ENCODE measurements at regions not wholly inside any gene's neighbourhood (a gene's known extent, or its start where the extent isn't known, plus 50 kb on each side); places are given as distances from the start of the nearest gene placed in this dataset.

GRCh38 chr3:76624164-76624563 lies 415.7 kb upstream of the ROBO2 start:
- DNase-seq (ENCODE audit: low spot score), result no peak
- H3K27ac Mint-ChIP-seq (ENCODE audit: unreplicated experiment), result no peak overlapping the region
- H3K4me1 Mint-ChIP-seq (ENCODE audit: unreplicated experiment), result no peaks in the 10 kb centered on the region
- peaks cover 2% of the 10 kb centered on the region for H3K27me3 Mint-ChIP-seq (ENCODE audit: unreplicated experiment)
- H3K4me3 Mint-ChIP-seq (ENCODE audit: unreplicated experiment), result no peak overlapping the region
- no peak for TF ChIP-seq CTCF (IDR thresholded peaks at IDR 0.05; ENCODE audit: unreplicated experiment)
- H3K9me3 Mint-ChIP-seq (ENCODE audit: unreplicated experiment), result no peaks in the 10 kb centered on the region
- no peaks in the 10 kb centered on the region for H3K36me3 Mint-ChIP-seq (ENCODE audit: low read depth, unreplicated experiment)

GRCh38 chr3:76627236-76627635 lies 412.7 kb upstream of the ROBO2 start:
- H3K9me3 Mint-ChIP-seq (ENCODE audit: unreplicated experiment), result no peaks in the 10 kb centered on the region
- H3K4me1 Mint-ChIP-seq (ENCODE audit: unreplicated experiment), result no peaks in the 10 kb centered on the region
- TF ChIP-seq CTCF (IDR thresholded peaks at IDR 0.05; ENCODE audit: unreplicated experiment), result no peak
- no peak overlapping the region for H3K27ac Mint-ChIP-seq (ENCODE audit: unreplicated experiment)
- no peaks in the 10 kb centered on the region for H3K36me3 Mint-ChIP-seq (ENCODE audit: low read depth, unreplicated experiment)
- DNase-seq (ENCODE audit: low spot score), result no peak
- no peaks in the 10 kb centered on the region for H3K27me3 Mint-ChIP-seq (ENCODE audit: unreplicated experiment)
- H3K4me3 Mint-ChIP-seq (ENCODE audit: unreplicated experiment), result no peak overlapping the region

GRCh38 chr3:76631251-76631650 lies 408.6 kb upstream of the ROBO2 start:
- H3K4me3 Mint-ChIP-seq (ENCODE audit: unreplicated experiment), result no peak overlapping the region
- H3K36me3 Mint-ChIP-seq (ENCODE audit: low read depth, unreplicated experiment), result no peaks in the 10 kb centered on the region
- no peak overlapping the region for H3K27ac Mint-ChIP-seq (ENCODE audit: unreplicated experiment)
- no peak for TF ChIP-seq CTCF (IDR thresholded peaks at IDR 0.05; ENCODE audit: unreplicated experiment)
- H3K27me3 Mint-ChIP-seq (ENCODE audit: unreplicated experiment), result peaks cover 1% of the 10 kb centered on the region
- H3K9me3 Mint-ChIP-seq (ENCODE audit: unreplicated experiment), result no peaks in the 10 kb centered on the region
- no peak for DNase-seq (ENCODE audit: low spot score)
- no peaks in the 10 kb centered on the region for H3K4me1 Mint-ChIP-seq (ENCODE audit: unreplicated experiment)

- no peak for DNase-seq (ENCODE audit: low spot score)
- no peaks in the 10 kb centered on the region for H3K9me3 Mint-ChIP-seq (ENCODE audit: unreplicated experiment)
- H3K27me3 Mint-ChIP-seq (ENCODE audit: unreplicated experiment), result peaks cover 1% of the 10 kb centered on the region
- no peaks in the 10 kb centered on the region for H3K36me3 Mint-ChIP-seq (ENCODE audit: low read depth, unreplicated experiment)
- no peaks in the 10 kb centered on the region for H3K4me1 Mint-ChIP-seq (ENCODE audit: unreplicated experiment)
- no peak for TF ChIP-seq CTCF (IDR thresholded peaks at IDR 0.05; ENCODE audit: unreplicated experiment)
- no peak overlapping the region for H3K27ac Mint-ChIP-seq (ENCODE audit: unreplicated experiment)
- no peak overlapping the region for H3K4me3 Mint-ChIP-seq (ENCODE audit: unreplicated experiment)
Observed at GRCh38 chr3:76638006-76638405, 401.9 kb upstream of the ROBO2 start.

GRCh38 chr3:76643623-76644304 lies 396.1 kb upstream of the ROBO2 start:
- H3K27ac Mint-ChIP-seq (ENCODE audit: unreplicated experiment), result no peak overlapping the region
- TF ChIP-seq CTCF (IDR thresholded peaks at IDR 0.05; ENCODE audit: unreplicated experiment), result no peak
- no peaks in the 10 kb centered on the region for H3K36me3 Mint-ChIP-seq (ENCODE audit: low read depth, unreplicated experiment)
- DNase-seq (ENCODE audit: low spot score), result no peak
- no peaks in the 10 kb centered on the region for H3K27me3 Mint-ChIP-seq (ENCODE audit: unreplicated experiment)
- H3K9me3 Mint-ChIP-seq (ENCODE audit: unreplicated experiment), result no peaks in the 10 kb centered on the region
- H3K4me1 Mint-ChIP-seq (ENCODE audit: unreplicated experiment), result no peaks in the 10 kb centered on the region
- H3K4me3 Mint-ChIP-seq (ENCODE audit: unreplicated experiment), result no peak overlapping the region

Data from endothelial cell (in vitro differentiated cells).